ENCODE measurements at regions not wholly inside any gene's neighbourhood (a gene's known extent, or its start where the extent isn't known, plus 50 kb on each side); places are given as distances from the start of the nearest gene placed in this dataset.

- DNase-seq, result no peak
- TF ChIP-seq POLR2A (IDR thresholded peaks at IDR 0.05), result no peak
- no peak for TF ChIP-seq CTCF (IDR thresholded peaks at IDR 0.05)
- WGBS, 2 donors, result 74 to 83% methylated on average over 2 of the region's 2 CpGs
- intact Hi-C loops (cut with DNase I; ENCODE audit: low total_unique reads), result no loop called here
- Histone ChIP-seq H3K4me3 (no peak overlapping the region), H3K36me3 (ENCODE audit: low read depth, missing control alignments) (no peaks in the 10 kb centered on the region), H3K27ac (no peak overlapping the region), H3K27me3 (no peaks in the 10 kb centered on the region), H3K9me3 (no peaks in the 10 kb centered on the region), H3K4me1 (no peaks in the 10 kb centered on the region)
Observed at GRCh38 chr7:10146271-10146670, 827.4 kb upstream of the PHF14 start.

- no peaks in the 10 kb centered on the region for H3K36me3 ChIP-seq (ENCODE audit: low read depth, missing control alignments)
- no peak overlapping the region for H3K4me3 ChIP-seq
- intact Hi-C loops (cut with DNase I; ENCODE audit: low total_unique reads), result no loop called here
- H3K9me3 ChIP-seq, result no peaks in the 10 kb centered on the region
- no peak for DNase-seq
- WGBS, 2 donors, result 85 to 86% methylated on average over 2 of the region's 2 CpGs
- H3K27me3 ChIP-seq, result no peaks in the 10 kb centered on the region
- H3K27ac ChIP-seq, result no peak overlapping the region
- no peaks in the 10 kb centered on the region for H3K4me1 ChIP-seq
- TF ChIP-seq POLR2A (IDR thresholded peaks at IDR 0.05) (no peak), CTCF (IDR thresholded peaks at IDR 0.05) (no peak)
Observed at GRCh38 chr7:10156972-10157371, 816.7 kb upstream of the PHF14 start.

GRCh38 chr7:10181996-10182395 lies 791.7 kb upstream of the PHF14 start:
- no peak for DNase-seq
- no peaks in the 10 kb centered on the region for H3K4me1 ChIP-seq
- no peaks in the 10 kb centered on the region for H3K9me3 ChIP-seq
- H3K27ac ChIP-seq, result no peak overlapping the region
- TF ChIP-seq POLR2A (IDR thresholded peaks at IDR 0.05), result no peak
- TF ChIP-seq CTCF (IDR thresholded peaks at IDR 0.05), result no peak
- no peak overlapping the region for H3K4me3 ChIP-seq
- 87 to 88% methylated on average over 2 of the region's 2 CpGs for WGBS, 2 donors
- no peaks in the 10 kb centered on the region for H3K36me3 ChIP-seq (ENCODE audit: low read depth, missing control alignments)
- H3K27me3 ChIP-seq, result no peaks in the 10 kb centered on the region
- intact Hi-C loops (cut with DNase I; ENCODE audit: low total_unique reads), result no loop called here

- WGBS, 2 donors, result 81 to 91% methylated on average over 3 of the region's 3 CpGs
- H3K36me3 ChIP-seq (ENCODE audit: low read depth, missing control alignments), result no peaks in the 10 kb centered on the region
- no peak overlapping the region for H3K4me3 ChIP-seq
- no peak overlapping the region for H3K27ac ChIP-seq
- no peak for DNase-seq
- H3K9me3 ChIP-seq, result no peaks in the 10 kb centered on the region
- TF ChIP-seq CTCF (IDR thresholded peaks at IDR 0.05) (no peak), POLR2A (IDR thresholded peaks at IDR 0.05) (no peak)
- H3K27me3 ChIP-seq, result no peaks in the 10 kb centered on the region
- intact Hi-C loops (cut with DNase I; ENCODE audit: low total_unique reads), result no loop called here
- H3K4me1 ChIP-seq, result no peaks in the 10 kb centered on the region
Observed at GRCh38 chr7:10192074-10192473, 781.6 kb upstream of the PHF14 start.

GRCh38 chr7:10205696-10206095 lies 768.0 kb upstream of the PHF14 start:
- intact Hi-C loops (cut with DNase I; ENCODE audit: low total_unique reads), result no loop called here
- WGBS, 2 donors, result 15 to 32% methylated on average over 1 of the region's 1 CpG
- TF ChIP-seq POLR2A (IDR thresholded peaks at IDR 0.05), result no peak
- no peak for TF ChIP-seq CTCF (IDR thresholded peaks at IDR 0.05)
- DNase-seq, result no peak
- no peak overlapping the region for H3K4me3 ChIP-seq
- no peaks in the 10 kb centered on the region for H3K27me3 ChIP-seq
- no peaks in the 10 kb centered on the region for H3K4me1 ChIP-seq
- H3K9me3 ChIP-seq, result no peaks in the 10 kb centered on the region
- no peak overlapping the region for H3K27ac ChIP-seq
- H3K36me3 ChIP-seq (ENCODE audit: low read depth, missing control alignments), result no peaks in the 10 kb centered on the region

Data from testis (tissue), 2 donors.